ENCODE measurements at regions not wholly inside any gene's neighbourhood (a gene's known extent, or its start where the extent isn't known, plus 50 kb on each side); places are given as distances from the start of the nearest gene placed in this dataset.

DNA sequence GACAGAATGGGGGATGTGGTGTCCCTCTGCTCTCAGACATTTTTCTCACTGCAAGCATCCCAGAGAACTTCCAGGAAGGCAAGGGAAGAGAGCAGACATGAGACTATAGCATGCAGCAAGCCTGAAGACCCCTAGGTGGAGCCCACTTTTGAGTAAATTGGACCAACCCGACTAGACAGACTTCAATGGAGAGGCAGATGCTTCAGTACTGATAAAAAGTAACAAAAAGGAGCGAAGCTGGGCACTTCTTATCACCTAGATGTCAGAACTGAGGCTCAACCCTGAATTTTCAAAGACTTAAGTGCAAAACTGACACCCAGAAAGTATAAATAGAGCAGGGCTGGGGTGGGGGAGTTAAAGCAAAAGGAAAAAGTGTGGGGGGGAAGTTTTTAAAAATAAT lies 130.8 kb downstream of the PMP22 start:
- intact Hi-C loops (cut with DNase I) = no loop called here
- Histone ChIP-seq H3K27ac (no peak overlapping the region), H3K27me3 (peaks cover 0 to 26% (median 0%) of the 10 kb centered on the region in 4 donors), H3K9me3 (no peaks in the 10 kb centered on the region), H3K4me1 (no peaks in the 10 kb centered on the region), H3K36me3 (no peaks in the 10 kb centered on the region), H3K4me3 (no peak overlapping the region)
- WGBS, 2 donors = 77 to 84% methylated on average over 2 of the region's 2 CpGs
- no peak for TF ChIP-seq CTCF (IDR thresholded peaks at IDR 0.05)
- TF ChIP-seq POLR2A (IDR thresholded peaks at IDR 0.05) = no peak
- DNase-seq = no peak

GRCh38 chr17:15133826-15134225 lies 131.3 kb downstream of the PMP22 start:
- Histone ChIP-seq H3K4me3 (no peak overlapping the region), H3K27ac (no peak overlapping the region), H3K4me1 (no peaks in the 10 kb centered on the region), H3K9me3 (no peaks in the 10 kb centered on the region), H3K36me3 (no peaks in the 10 kb centered on the region), H3K27me3 (peaks cover 0 to 31% (median 0%) of the 10 kb centered on the region in 4 donors)
- TF ChIP-seq POLR2A (IDR thresholded peaks at IDR 0.05) = no peak
- no peak for TF ChIP-seq CTCF (IDR thresholded peaks at IDR 0.05)
- no peak for DNase-seq
- 88 to 92% methylated on average over 4 of the region's 4 CpGs for WGBS, 2 donors
- intact Hi-C loops (cut with DNase I) = no loop called here

GRCh38 chr17:15133143-15133542 lies 132.0 kb downstream of the PMP22 start:
- 83 to 94% methylated on average over 6 of the region's 6 CpGs for WGBS, 2 donors
- intact Hi-C loops (cut with DNase I) = no loop called here
- Histone ChIP-seq H3K27me3 (peaks cover 0 to 33% (median 0%) of the 10 kb centered on the region in 4 donors), H3K9me3 (no peaks in the 10 kb centered on the region), H3K4me3 (no peak overlapping the region), H3K36me3 (no peaks in the 10 kb centered on the region), H3K4me1 (no peaks in the 10 kb centered on the region), H3K27ac (no peak overlapping the region)
- TF ChIP-seq CTCF (IDR thresholded peaks at IDR 0.05) = no peak
- no peak for TF ChIP-seq POLR2A (IDR thresholded peaks at IDR 0.05)
- DNase-seq = no peak

- H3K4me3 ChIP-seq = no peak overlapping the region
- peaks cover 0 to 53% (median 0%) of the 10 kb centered on the region in 4 donors for H3K27me3 ChIP-seq
- intact Hi-C loops (cut with DNase I) = no loop called here
- no peak for DNase-seq
- TF ChIP-seq CTCF (IDR thresholded peaks at IDR 0.05) (no peak), POLR2A (IDR thresholded peaks at IDR 0.05) (no peak)
- no peaks in the 10 kb centered on the region for H3K9me3 ChIP-seq
- H3K36me3 ChIP-seq = no peaks in the 10 kb centered on the region
- H3K27ac ChIP-seq = no peak overlapping the region
- WGBS, 2 donors = 64 to 74% methylated on average over 2 of the region's 2 CpGs
- no peaks in the 10 kb centered on the region for H3K4me1 ChIP-seq
These were observed 134.7 kb downstream of the PMP22 start for GRCh38 chr17:15130426-15130825.

- no peaks in the 10 kb centered on the region for H3K9me3 ChIP-seq
- H3K4me1 ChIP-seq = no peaks in the 10 kb centered on the region
- TF ChIP-seq CTCF (IDR thresholded peaks at IDR 0.05) = no peak
- TF ChIP-seq POLR2A (IDR thresholded peaks at IDR 0.05) = no peak
- H3K36me3 ChIP-seq = no peaks in the 10 kb centered on the region
- peaks cover 0 to 55% (median 0%) of the 10 kb centered on the region in 4 donors for H3K27me3 ChIP-seq
- no peak for DNase-seq
- H3K4me3 ChIP-seq = no peak overlapping the region
- intact Hi-C loops (cut with DNase I) = no loop called here
- WGBS, 2 donors = 43 to 61% methylated on average over 3 of the region's 3 CpGs
- H3K27ac ChIP-seq = no peak overlapping the region
These were observed 135.1 kb downstream of the PMP22 start for GRCh38 chr17:15129986-15130385.
